NCI-H748 (cell line): ENCODE measurements at regions not wholly inside any gene's neighbourhood (a gene's known extent, or its start where the extent isn't known, plus 50 kb on each side); places are given as distances from the start of the nearest gene placed in this dataset.

Source experiments
- DNase-seq: peaks from one replicate; lab custom pipeline; 2025; ENCODE audit not compliant: unreplicated experiment; lab: John Stamatoyannopoulos, UW

- no peak for DNase-seq
Measured at GRCh38 chr4:184879271-184879670, 53.5 kb upstream of the ACSL1 start.

DNA sequence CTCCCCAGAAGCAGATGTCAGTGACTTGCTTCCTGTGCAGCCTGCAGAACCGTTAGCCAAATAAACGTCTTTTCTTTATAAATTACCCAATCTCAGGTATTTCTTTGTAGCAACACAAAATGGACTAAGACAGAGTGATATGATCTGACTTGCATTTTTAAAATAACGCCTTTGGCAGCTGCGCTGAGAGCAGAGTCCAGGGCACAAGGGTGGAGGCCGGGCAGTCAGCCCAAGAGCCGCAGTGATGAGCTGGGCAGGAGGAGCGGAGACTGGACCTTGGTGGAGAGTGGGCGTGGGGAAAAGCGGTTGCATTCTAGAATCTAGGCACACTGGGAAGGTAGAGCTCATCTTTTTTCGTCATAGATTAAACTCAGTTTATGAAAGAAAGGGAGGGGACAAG is 56.5 kb upstream of the ACSL1 start:
- no peak for DNase-seq

DNA sequence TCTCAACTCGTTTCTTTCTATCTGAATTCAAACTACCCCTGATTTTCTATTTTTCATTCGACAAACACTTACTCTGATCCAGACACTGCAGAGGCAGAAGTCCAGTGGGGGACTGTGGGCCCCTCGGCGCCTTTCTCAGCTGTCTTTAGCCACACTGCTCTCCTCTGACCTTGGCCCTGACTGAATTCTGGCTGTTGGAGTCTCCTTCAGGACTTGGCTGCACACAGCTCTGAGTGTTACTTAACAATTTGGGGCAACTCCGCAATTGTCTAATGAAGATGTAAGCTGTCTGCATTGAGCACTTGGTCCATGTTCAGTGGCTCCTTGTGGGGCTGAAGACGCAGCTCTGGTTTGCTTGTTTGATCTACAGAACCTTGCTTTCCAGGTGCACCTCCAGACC is 57.3 kb upstream of the ACSL1 start:
- DNase-seq = no peak

DNA sequence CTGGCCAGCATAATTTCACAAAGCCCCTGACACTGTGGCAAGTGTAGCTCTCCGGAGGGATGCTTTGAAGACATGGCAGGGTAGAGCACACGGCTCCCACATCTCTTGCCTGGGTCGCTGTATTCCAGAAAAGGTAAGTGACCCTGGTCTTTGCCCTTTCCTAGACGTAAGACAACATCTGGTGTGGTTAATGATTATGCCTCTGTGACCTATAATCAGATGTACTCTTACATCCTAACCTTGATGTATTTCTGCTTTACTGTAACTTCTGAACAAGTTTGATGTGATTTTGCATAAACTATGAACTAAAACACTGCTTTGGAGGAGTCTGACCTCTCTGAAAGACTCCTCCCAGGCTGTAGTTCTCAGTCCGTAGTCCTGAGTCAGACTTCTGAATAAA is 59.1 kb upstream of the ACSL1 start:
- DNase-seq = no peak

GRCh38 chr4:184885602-184886001 is 59.8 kb upstream of the ACSL1 start:
- no peak for DNase-seq

DNA sequence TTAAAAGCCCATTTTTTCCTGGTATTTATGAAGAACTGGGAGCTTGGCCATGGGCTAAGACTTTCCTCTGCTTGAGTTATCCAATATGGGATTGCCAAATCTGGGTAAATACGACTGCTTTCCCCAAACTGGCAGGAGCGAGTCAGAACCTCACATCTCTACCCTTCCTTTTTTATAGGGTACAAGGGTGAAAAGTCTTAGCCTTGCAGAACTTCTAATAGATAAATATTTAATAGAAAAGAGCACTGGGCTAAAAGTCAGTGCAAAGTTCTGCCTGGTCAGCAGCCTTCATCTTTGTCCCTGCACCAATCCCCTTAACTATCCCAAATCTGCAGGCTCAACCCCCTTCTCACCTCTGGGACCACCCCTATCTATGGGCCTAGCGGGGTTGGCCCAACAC is 61.6 kb upstream of the ACSL1 start:
- DNase-seq = no peak

GRCh38 chr4:184887947-184888346 is 62.2 kb upstream of the ACSL1 start:
- DNase-seq = no peak

DNA sequence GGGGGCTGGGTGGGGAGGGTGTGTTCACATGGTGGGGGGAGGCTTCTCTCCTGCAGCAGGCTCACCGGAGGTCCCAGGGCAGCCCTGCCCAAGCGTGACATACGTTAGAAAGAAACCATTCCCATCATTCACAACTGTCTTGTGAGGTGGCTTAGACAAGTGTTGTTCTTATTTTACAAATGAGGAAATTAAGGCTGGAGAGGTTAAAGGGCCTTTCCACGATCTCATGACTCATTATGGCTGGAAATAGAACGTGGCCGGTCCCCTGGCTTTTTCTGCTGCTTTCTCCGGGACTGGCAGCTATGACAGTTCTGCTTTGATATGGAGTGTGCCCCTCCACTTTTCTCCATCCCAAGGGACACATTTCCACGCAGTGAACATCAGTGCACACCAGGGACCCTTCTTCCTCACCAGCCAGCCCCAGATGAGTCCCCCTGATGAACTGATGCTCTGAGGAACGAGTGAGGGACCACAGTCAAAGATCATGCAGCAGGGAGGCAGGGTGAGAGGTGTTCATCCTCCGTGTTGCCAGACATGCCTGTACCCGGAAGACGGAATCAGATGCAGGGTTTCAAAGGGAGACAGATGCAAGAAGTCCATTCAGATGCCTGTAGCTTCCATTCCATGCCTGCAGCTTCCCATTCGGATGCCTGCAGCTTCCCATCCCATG is 64.0 kb upstream of the ACSL1 start:
- DNase-seq = no peak

GRCh38 chr4:184890499-184890898 is 64.7 kb upstream of the ACSL1 start:
- DNase-seq = no peak

DNA sequence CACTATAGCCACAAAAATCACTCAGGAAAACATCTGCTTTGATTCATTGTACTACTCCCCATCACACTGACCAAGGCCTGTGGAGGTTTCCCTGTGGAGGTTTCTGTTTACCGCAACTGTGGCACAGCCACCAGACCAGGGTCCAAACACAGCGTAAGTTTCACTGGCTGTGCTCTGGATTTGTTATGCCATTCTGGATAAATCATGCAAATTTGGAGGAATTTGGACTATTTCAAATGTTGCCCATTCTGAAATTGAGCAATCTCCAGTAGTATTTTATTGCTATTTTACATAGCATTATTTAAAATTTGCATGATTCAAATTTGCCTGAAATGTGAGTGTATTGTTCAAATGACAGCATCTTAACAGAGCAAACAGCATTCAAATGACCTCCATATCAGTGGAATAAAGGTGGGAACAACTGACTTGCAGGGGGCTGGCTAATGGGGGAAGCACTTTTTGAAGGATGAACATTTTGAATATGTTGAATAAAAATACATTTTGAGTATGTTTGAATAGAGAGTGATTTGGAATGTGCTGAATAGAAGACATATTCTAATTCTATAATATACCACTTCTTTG is 66.1 kb upstream of the ACSL1 start:
- no peak for DNase-seq

DNA sequence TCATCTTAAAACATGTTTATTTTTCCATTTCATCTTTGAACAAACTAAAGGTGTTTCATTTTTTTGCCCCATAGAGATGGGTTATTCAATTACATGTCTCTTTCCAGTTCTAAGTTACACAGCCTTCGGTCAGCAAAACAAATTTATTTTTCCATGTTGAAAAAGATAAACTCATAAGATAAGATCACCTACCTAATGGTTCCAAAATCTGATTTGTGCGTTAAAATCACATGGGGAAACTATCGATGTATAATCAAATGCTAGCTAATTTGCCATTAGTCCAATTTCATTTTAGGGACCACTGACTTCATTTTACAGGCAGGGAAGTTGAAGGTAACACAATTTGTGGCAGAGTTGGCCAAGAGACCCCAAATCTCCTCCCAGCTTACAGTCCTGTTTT is 67.2 kb upstream of the ACSL1 start:
- DNase-seq = no peak

DNA sequence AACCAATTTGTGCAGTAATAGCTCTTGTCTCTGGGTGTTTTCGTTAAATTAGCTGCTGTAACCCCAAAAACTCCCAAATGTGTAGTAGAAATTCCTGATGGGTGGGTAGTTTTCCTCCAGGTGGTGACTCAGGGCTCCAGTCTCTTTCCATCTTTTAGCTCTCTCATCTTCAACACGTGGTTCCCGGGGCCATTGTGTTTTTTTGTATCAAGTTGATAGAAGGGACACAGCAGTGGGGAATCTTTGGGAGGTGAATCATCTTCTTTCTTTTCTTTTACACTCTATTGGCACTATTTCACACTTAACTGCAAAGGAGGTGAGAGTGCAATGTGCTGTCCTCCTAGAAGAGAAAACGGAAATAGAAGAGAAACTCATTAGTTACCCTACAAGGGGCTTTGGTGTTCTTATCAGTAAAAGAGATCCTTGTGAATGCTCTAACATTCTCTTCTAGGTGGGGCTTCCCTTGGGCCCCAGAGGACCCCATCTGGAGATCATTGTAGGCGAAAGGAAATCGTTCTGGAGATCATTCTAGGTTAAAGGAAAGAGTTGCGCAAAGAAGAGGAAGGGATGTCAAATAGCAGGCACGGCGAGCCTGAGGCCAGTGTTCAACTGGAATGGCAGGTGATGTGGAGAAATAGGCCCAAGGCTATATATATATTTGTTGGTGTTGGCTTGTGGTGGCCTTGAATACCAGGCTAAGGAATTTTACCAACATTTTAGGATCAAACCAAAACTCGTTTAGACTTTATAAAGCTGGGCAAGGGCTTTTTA is 68.2 kb upstream of the ACSL1 start:
- DNase-seq = no peak

GRCh38 chr4:184895012-184895695 is 69.4 kb upstream of the ACSL1 start:
- DNase-seq = no peak

- no peak for DNase-seq
Measured at GRCh38 chr4:184896868-184897715, 71.3 kb upstream of the ACSL1 start.

GRCh38 chr4:184897895-184898294 is 72.1 kb upstream of the ACSL1 start:
- DNase-seq = no peak

DNA sequence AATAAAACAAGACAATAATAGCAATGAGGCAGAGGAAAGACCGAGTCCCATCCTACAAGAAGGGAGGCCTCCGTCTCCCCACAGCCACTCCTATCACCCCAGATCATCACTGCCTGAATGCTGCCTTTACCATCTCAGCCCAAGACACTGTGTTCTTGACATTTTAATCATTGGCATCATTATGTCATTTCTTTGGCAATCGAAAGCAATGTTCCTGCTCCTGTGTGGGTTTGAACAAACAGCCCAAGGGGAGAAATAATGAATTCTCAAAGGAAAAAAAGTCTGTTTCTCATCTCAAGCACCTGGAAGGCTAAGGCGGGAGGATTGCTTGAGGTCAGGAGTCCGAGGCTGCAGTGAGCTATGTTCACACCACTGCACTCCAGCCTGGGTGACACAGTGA is 73.0 kb upstream of the ACSL1 start:
- no peak for DNase-seq

DNA sequence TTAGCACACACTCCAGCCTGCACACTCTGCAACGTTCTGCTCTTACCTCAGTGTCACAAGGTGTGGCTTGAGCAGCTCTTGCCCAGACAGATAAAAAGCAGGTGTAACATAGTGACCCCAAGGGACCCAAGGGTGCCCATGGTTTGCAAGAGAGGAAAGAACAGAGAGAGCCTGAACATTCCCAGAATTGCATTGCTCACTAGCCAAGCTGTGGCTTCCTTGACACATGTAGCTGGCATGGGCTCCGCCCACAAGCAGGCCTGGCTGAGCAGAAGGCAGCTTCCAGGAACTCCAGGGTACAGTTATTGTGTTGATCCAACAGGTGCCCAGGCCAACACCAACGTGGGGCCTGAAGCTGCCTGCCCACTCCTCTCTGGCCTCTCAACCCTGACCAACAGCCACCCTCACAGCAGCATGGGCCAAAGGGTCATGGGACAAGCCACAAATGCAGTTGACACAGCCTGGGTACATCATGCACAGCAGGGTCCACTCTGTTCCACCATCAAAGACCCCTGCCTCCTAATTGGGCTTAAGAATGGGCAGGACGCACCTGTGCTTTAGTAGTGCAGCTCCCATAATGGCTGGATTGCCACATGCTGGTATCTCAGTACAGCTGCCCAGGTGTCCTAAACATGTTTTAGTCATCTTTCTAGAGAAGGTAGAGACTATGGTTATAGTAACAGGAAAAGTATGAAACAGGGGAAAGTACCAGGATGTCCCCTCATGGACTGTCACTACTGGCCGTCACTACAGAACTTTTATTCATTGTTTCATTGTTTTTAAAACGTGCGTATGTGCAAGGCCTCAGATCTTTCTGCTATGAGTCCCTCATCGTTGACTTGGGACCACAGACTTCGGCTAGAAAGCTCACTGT is 73.7 kb upstream of the ACSL1 start:
- no peak for DNase-seq

GRCh38 chr4:184900184-184900583 is 74.4 kb upstream of the ACSL1 start:
- DNase-seq = no peak

DNA sequence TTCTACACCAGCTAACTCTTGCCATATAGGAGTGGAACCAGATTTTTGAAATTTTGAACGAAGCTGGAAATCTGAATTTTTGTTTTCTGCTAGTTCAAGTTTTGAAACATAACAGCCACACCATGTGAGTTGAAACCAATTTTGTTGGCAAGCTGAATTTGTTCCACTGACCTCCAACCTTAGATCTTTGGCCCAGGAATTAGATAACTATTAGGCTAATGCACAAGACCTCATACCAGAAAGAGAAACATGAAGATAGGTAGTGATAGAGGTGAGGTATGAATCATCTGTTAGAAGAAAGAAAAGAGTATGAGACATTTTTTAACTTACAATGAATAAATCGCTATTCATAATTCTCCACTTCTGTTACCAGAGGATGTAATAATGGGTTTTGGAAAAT is 76.8 kb upstream of the ACSL1 start:
- DNase-seq = no peak

DNA sequence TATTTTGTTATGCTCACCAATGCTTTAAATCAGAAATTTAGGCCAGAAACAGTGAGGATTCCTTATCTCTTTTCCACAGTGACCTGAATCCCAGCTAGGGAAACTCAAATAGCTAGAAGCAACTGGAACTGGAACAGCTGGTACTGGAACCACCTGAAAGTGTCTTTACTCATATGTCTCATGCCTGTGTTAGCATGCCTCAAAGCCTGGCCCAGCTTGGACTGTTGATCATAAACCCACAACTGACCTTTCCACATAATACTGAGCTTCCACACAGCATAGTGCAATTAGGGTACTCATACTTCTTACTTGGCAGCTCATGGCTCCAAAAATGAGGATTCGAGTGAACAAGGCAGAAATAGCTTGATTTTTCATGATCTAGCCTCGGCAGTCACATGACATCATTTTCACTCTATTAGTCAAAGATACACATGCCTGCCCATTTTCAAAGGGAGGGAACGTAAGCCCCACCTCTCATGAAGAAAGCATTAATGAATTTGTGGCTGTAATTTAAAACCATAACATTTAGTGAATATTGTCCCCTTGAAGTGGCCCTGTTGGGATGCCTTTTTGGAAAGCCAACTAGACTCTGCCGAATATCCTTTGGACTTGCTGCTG is 80.8 kb upstream of the ACSL1 start:
- no peak for DNase-seq
